Left renal cortex interstitium (tissue), 4 donors: ENCODE measurements at regions not wholly inside any gene's neighbourhood (a gene's known extent, or its start where the extent isn't known, plus 50 kb on each side); places are given as distances from the start of the nearest gene placed in this dataset.
A peak's percentile ranks its signal among the peaks of the same experiment; 100 is the strongest.
"Not testable (repeated sequence)": the region's sequence is repeated elsewhere in the genome, so short reads cannot be mapped to it uniquely, and the experiment has no call there.

ENCODE experiments used
- DNase-seq, 4 donors: peaks; one replicate each; pipeline ENCODE4 v3.0.0-alpha.2; 2013; ENCODE audit warnings: low read depth in 4 of 4, low spot score in 2 of 4, missing footprints in 1 of 4

- DNase-seq = no peak
Observed at GRCh38 chr7:66535414-66536329, 93.0 kb upstream of the KCTD7 start.

- no peak for DNase-seq
Observed at GRCh38 chr7:66537380-66537779, 91.3 kb upstream of the KCTD7 start.

- DNase-seq = no peak
Observed at GRCh38 chr7:66537876-66538275, 90.8 kb upstream of the KCTD7 start.

GRCh38 chr7:66539264-66539623, 89.4 kb upstream of the KCTD7 start:
- no peak for DNase-seq

- DNase-seq = no peak
Observed at GRCh38 chr7:66539902-66540375, 88.7 kb upstream of the KCTD7 start.

- DNase-seq = no peak
Observed at GRCh38 chr7:66542049-66542448, 86.6 kb upstream of the KCTD7 start.

- no peak for DNase-seq
Observed at GRCh38 chr7:66542528-66543269, 86.0 kb upstream of the KCTD7 start.

GRCh38 chr7:66549466-66549865, 79.2 kb upstream of the KCTD7 start:
- no peak for DNase-seq

GRCh38 chr7:66553001-66553400, 75.7 kb upstream of the KCTD7 start:
- DNase-seq = no peak

GRCh38 chr7:66553675-66554074, 75.0 kb upstream of the KCTD7 start:
- DNase-seq = not testable (repeated sequence)

- not testable (repeated sequence) for DNase-seq
Observed at GRCh38 chr7:66554291-66554690, 74.4 kb upstream of the KCTD7 start.

- DNase-seq = not testable (repeated sequence)
Observed at GRCh38 chr7:66554842-66555430, 73.7 kb upstream of the KCTD7 start.

- no peak for DNase-seq
Observed at GRCh38 chr7:66556177-66556548, 72.5 kb upstream of the KCTD7 start.

- no peak for DNase-seq
Observed at GRCh38 chr7:66556549-66557213, 72.0 kb upstream of the KCTD7 start.

- DNase-seq = peak in 3 of 4 donors; percentile 11 to 29 (median 28)
Observed at GRCh38 chr7:66557214-66558200, 71.2 kb upstream of the KCTD7 start.

- DNase-seq = no peak
Observed at GRCh38 chr7:66558201-66558641, 70.5 kb upstream of the KCTD7 start.

GRCh38 chr7:66558660-66559465, 69.8 kb upstream of the KCTD7 start:
- DNase-seq = no peak

- no peak for DNase-seq
Observed at GRCh38 chr7:66564045-66564444, 64.6 kb upstream of the KCTD7 start.

- DNase-seq = not testable (repeated sequence)
Observed at GRCh38 chr7:66570179-66570578, 58.5 kb upstream of the KCTD7 start.
